ENCODE measurements at regions not wholly inside any gene's neighbourhood (a gene's known extent, or its start where the extent isn't known, plus 50 kb on each side); places are given as distances from the start of the nearest gene placed in this dataset.

- TF ChIP-seq ZNF124 (CRISPR knock-in tag; IDR thresholded peaks at IDR 0.05), result no peak
- TF ChIP-seq, protein P1, sequence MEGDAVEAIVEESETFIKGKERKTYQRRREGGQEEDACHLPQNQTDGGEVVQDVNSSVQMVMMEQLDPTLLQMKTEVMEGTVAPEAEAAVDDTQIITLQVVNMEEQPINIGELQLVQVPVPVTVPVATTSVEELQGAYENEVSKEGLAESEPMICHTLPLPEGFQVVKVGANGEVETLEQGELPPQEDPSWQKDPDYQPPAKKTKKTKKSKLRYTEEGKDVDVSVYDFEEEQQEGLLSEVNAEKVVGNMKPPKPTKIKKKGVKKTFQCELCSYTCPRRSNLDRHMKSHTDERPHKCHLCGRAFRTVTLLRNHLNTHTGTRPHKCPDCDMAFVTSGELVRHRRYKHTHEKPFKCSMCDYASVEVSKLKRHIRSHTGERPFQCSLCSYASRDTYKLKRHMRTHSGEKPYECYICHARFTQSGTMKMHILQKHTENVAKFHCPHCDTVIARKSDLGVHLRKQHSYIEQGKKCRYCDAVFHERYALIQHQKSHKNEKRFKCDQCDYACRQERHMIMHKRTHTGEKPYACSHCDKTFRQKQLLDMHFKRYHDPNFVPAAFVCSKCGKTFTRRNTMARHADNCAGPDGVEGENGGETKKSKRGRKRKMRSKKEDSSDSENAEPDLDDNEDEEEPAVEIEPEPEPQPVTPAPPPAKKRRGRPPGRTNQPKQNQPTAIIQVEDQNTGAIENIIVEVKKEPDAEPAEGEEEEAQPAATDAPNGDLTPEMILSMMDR (IDR thresholded peaks at IDR 0.05 in 2 of 3, conservative IDR thresholded peaks at IDR 0.05 in 1 of 3; ENCODE audit: insufficient read depth in 2 of 3, low read depth in 1 of 3, low read length in 3 of 3), result no peak
- TF ChIP-seq, protein P2, sequence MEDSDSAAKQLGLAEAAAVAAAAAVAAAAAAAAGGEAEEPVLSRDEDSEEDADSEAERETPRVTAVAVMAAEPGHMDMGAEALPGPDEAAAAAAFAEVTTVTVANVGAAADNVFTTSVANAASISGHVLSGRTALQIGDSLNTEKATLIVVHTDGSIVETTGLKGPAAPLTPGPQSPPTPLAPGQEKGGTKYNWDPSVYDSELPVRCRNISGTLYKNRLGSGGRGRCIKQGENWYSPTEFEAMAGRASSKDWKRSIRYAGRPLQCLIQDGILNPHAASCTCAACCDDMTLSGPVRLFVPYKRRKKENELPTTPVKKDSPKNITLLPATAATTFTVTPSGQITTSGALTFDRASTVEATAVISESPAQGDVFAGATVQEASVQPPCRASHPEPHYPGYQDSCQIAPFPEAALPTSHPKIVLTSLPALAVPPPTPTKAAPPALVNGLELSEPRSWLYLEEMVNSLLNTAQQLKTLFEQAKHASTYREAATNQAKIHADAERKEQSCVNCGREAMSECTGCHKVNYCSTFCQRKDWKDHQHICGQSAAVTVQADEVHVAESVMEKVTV (CRISPR knock-in tag; IDR thresholded peaks at IDR 0.05), result no peak
- TF ChIP-seq, protein P3, sequence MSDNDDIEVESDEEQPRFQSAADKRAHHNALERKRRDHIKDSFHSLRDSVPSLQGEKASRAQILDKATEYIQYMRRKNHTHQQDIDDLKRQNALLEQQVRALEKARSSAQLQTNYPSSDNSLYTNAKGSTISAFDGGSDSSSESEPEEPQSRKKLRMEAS (CRISPR knock-in tag; IDR thresholded peaks at IDR 0.05), result no peak
- no peak for TF ChIP-seq NRF1 (conservative IDR thresholded peaks at IDR 0.05 in 1 of 2, IDR thresholded peaks at IDR 0.05 in 1 of 2)
These were observed 895.0 kb downstream of the TBL1XR1 start for GRCh38 chr3:176302271-176302670.

All from K562 (cell line).